ENCODE measurements at regions not wholly inside any gene's neighbourhood (a gene's known extent, or its start where the extent isn't known, plus 50 kb on each side); places are given as distances from the start of the nearest gene placed in this dataset.

GRCh38 chr2:20516646-20517341 lies 69.9 kb downstream of the RHOB start:
- intact Hi-C loops (cut with micrococcal nuclease), result no loop called here
- Histone ChIP-seq H3K36me3 (replicated peaks in 1 of 2; ENCODE audit: control insufficient read depth in 1 of 2, insufficient read depth in 2 of 2, low read length in 2 of 2) (no peaks in the 10 kb centered on the region), H3K9ac (ENCODE audit: insufficient read depth, low read length, poor library complexity, severe bottlenecking) (no peak overlapping the region), H3K9me3 (replicated peaks in 1 of 2; ENCODE audit: control insufficient read depth in 1 of 2, insufficient read depth in 1 of 2, low read length in 2 of 2) (peaks cover 0 to 10% of the 10 kb centered on the region in 2 donors), H2AFZ (ENCODE audit: insufficient read depth, low read depth, low read length, poor library complexity, severe bottlenecking) (no peak overlapping the region), H3K27me3 (ENCODE audit: control insufficient read depth in 2 of 2, insufficient read depth in 2 of 2, low read length in 2 of 2) (no peaks in the 10 kb centered on the region), H3K4me3 (replicated peaks in 1 of 3; ENCODE audit: low read depth in 2 of 3, low read length in 3 of 3) (no peak overlapping the region), H3K4me2 (replicated peaks; ENCODE audit: extremely low read depth, low read length, poor library complexity, severe bottlenecking) (no peak overlapping the region), H3K79me2 (ENCODE audit: insufficient read depth, low read length) (no peaks in the 10 kb centered on the region), H3K27ac (ENCODE audit: low read depth in 1 of 2, low read length in 2 of 2) (no peak overlapping the region), H3K4me1 (ENCODE audit: control insufficient read depth in 1 of 2, insufficient read depth in 2 of 2, low read length in 2 of 2) (no peaks in the 10 kb centered on the region), H4K20me1 (ENCODE audit: insufficient read depth, low read length) (no peaks in the 10 kb centered on the region)
- Mint-ChIP-seq H3K9me3 (peaks cover 0 to 12% (median 6%) of the 10 kb centered on the region in 7 donors), H3K4me1 (no peaks in the 10 kb centered on the region), H3K27ac (no peak overlapping the region), H3K36me3 (no peaks in the 10 kb centered on the region), H3K27me3 (ENCODE audit: low read depth in 3 of 3) (peaks cover 2 to 7% (median 6%) of the 10 kb centered on the region in 3 donors), H3K4me3 (no peak overlapping the region)
- DNase-seq, result no peak
- TF ChIP-seq CTCF (IDR thresholded peaks at IDR 0.05), result no peak
- 100% methylated on average over 4 of the region's 10 CpGs for WGBS (ENCODE audit: insufficient coverage)

- no peak overlapping the region for H3K9ac ChIP-seq (ENCODE audit: insufficient read depth, low read length, poor library complexity, severe bottlenecking)
- no peak for DNase-seq
- intact Hi-C loops (cut with micrococcal nuclease), result no loop called here
- H3K27ac ChIP-seq (ENCODE audit: low read depth in 1 of 2, low read length in 2 of 2), result no peak overlapping the region
- no peaks in the 10 kb centered on the region for H3K36me3 ChIP-seq (replicated peaks in 1 of 2; ENCODE audit: control insufficient read depth in 1 of 2, insufficient read depth in 2 of 2, low read length in 2 of 2)
- no peaks in the 10 kb centered on the region for H3K4me1 Mint-ChIP-seq
- H3K4me1 ChIP-seq (ENCODE audit: control insufficient read depth in 1 of 2, insufficient read depth in 2 of 2, low read length in 2 of 2), result no peaks in the 10 kb centered on the region
- H3K4me3 ChIP-seq (replicated peaks in 1 of 3; ENCODE audit: low read depth in 2 of 3, low read length in 3 of 3), result no peak overlapping the region
- H3K4me2 ChIP-seq (replicated peaks; ENCODE audit: extremely low read depth, low read length, poor library complexity, severe bottlenecking), result no peak overlapping the region
- H3K27ac Mint-ChIP-seq, result no peak overlapping the region
- peaks cover 0 to 10% of the 10 kb centered on the region in 2 donors for H3K9me3 ChIP-seq (replicated peaks in 1 of 2; ENCODE audit: control insufficient read depth in 1 of 2, insufficient read depth in 1 of 2, low read length in 2 of 2)
- H3K79me2 ChIP-seq (ENCODE audit: insufficient read depth, low read length), result no peaks in the 10 kb centered on the region
- no peak for TF ChIP-seq CTCF (IDR thresholded peaks at IDR 0.05)
- H3K27me3 Mint-ChIP-seq (ENCODE audit: low read depth in 3 of 3), result peaks cover 3 to 19% (median 4%) of the 10 kb centered on the region in 3 donors
- no peak overlapping the region for H2AFZ ChIP-seq (ENCODE audit: insufficient read depth, low read depth, low read length, poor library complexity, severe bottlenecking)
- peaks cover 0 to 14% (median 4%) of the 10 kb centered on the region in 7 donors for H3K9me3 Mint-ChIP-seq
- no peaks in the 10 kb centered on the region for H3K27me3 ChIP-seq (ENCODE audit: control insufficient read depth in 2 of 2, insufficient read depth in 2 of 2, low read length in 2 of 2)
- no peak overlapping the region for H3K4me3 Mint-ChIP-seq
- no peaks in the 10 kb centered on the region for H4K20me1 ChIP-seq (ENCODE audit: insufficient read depth, low read length)
- no peaks in the 10 kb centered on the region for H3K36me3 Mint-ChIP-seq
- WGBS (ENCODE audit: insufficient coverage), result 94% methylated on average over 2 of the region's 3 CpGs
Observed at GRCh38 chr2:20519309-20519708, 72.4 kb downstream of the RHOB start.
